ENCODE measurements at regions not wholly inside any gene's neighbourhood (a gene's known extent, or its start where the extent isn't known, plus 50 kb on each side); places are given as distances from the start of the nearest gene placed in this dataset.
"Not testable (repeated sequence)": the region's sequence is repeated elsewhere in the genome, so short reads cannot be mapped to it uniquely, and the experiment has no call there.

DNA sequence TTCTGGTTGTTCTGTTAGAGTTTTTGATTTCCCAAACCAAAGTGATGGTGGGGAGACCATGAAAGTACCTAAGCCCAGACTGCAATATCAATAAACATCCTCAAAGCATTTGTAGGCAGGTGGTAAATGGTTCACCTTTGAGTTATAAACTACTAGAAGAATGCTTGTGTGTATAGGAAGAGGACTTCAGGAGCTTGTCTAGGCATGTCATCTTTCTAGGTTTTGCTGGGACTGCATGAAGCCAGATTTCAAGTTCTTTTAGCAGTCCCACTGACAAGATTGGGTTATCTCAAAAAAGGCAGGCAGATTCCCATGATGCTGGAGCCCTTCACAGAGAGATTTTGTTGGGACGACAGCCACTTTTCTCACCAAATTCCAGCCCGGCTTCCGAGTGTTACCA, 135.3 kb downstream of the KCNE4 start:
- Histone ChIP-seq H2AFZ (ENCODE audit: low read depth) (no peak overlapping the region), H3K4me3 (IDR thresholded peaks at IDR 0.05; ENCODE audit: insufficient read depth, low read depth, low read length) (no peak overlapping the region), H3K27ac (no peak overlapping the region), H3K4me1 (ENCODE audit: low read depth, poor library complexity, severe bottlenecking) (no peaks in the 10 kb centered on the region), H3K9ac (no peak overlapping the region), H3K4me2 (no peak overlapping the region), H3K27me3 (ENCODE audit: insufficient read depth, low read depth) (no peaks in the 10 kb centered on the region), H3K36me3 (ENCODE audit: insufficient read depth) (no peaks in the 10 kb centered on the region), H3K79me2 (ENCODE audit: insufficient read depth, low read depth) (no peaks in the 10 kb centered on the region), H4K20me1 (ENCODE audit: insufficient read depth) (no peaks in the 10 kb centered on the region)
- TF ChIP-seq, protein P1, sequence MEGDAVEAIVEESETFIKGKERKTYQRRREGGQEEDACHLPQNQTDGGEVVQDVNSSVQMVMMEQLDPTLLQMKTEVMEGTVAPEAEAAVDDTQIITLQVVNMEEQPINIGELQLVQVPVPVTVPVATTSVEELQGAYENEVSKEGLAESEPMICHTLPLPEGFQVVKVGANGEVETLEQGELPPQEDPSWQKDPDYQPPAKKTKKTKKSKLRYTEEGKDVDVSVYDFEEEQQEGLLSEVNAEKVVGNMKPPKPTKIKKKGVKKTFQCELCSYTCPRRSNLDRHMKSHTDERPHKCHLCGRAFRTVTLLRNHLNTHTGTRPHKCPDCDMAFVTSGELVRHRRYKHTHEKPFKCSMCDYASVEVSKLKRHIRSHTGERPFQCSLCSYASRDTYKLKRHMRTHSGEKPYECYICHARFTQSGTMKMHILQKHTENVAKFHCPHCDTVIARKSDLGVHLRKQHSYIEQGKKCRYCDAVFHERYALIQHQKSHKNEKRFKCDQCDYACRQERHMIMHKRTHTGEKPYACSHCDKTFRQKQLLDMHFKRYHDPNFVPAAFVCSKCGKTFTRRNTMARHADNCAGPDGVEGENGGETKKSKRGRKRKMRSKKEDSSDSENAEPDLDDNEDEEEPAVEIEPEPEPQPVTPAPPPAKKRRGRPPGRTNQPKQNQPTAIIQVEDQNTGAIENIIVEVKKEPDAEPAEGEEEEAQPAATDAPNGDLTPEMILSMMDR (conservative IDR thresholded peaks at IDR 0.05; ENCODE audit: low read depth, low read length): no peak

DNA sequence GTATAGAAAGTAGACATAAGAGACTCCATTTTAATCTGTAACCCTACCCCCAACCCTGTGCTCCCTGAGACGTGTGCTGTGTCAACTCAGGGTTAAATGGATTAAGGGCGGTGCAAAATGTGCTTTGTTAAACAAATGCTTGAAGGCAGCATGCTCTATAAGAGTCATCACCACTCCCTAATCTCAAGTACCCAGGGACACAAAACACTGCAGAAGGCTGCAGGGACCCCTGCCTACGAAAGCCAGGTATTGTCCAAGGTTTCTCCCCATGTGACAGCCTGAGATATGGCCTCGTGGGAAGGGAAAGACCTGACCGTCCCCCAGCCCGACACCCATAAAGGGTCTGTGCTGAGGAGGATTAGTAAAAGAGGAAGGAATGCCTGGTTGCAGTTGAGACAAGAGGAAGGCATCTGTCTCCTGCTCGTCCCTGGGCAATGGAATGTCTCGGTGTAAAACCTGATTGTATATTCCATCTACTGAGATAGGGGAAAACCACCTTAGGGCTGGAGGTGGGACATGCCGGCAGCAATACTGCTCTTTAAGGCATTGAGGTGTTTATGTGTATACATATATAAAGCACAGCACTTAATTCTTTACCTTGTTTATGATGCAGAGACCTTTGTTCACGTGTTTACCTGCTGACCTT, 138.7 kb downstream of the KCNE4 start:
- not testable (repeated sequence) for H3K27me3 ChIP-seq (ENCODE audit: insufficient read depth, low read depth); H3K4me2 ChIP-seq; H3K9ac ChIP-seq; H3K36me3 ChIP-seq (ENCODE audit: insufficient read depth); H3K4me3 ChIP-seq (IDR thresholded peaks at IDR 0.05; ENCODE audit: insufficient read depth, low read depth, low read length); H3K27ac ChIP-seq; H3K79me2 ChIP-seq (ENCODE audit: insufficient read depth, low read depth); H4K20me1 ChIP-seq (ENCODE audit: insufficient read depth); H3K4me1 ChIP-seq (ENCODE audit: low read depth, poor library complexity, severe bottlenecking); H2AFZ ChIP-seq (ENCODE audit: low read depth)

DNA sequence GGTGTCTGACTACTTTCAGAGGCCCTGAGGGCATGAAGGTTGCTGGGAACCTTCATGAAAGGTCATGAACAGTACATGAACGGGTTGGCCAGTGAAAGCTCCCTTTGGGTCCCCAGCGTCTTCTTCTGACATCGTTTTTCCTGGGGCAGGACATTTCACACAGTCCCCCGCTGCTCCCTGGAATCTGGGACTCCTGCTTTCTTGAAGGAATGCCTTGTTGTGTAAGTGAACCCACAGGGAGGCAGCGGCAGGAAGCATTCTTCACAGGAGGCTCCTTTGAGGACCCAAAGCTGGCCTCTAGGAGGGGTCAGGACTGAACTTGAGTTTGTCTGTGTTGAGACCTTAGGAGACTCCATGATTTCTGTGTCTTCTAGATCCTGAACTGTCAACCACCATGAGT, 144.3 kb downstream of the KCNE4 start:
- no peak overlapping the region for H2AFZ ChIP-seq (ENCODE audit: low read depth)
- H3K9ac ChIP-seq: no peak overlapping the region
- no peaks in the 10 kb centered on the region for H4K20me1 ChIP-seq (ENCODE audit: insufficient read depth)
- TF ChIP-seq, protein P1 (conservative IDR thresholded peaks at IDR 0.05; ENCODE audit: low read depth, low read length): no peak
- no peak overlapping the region for H3K4me2 ChIP-seq
- no peak overlapping the region for H3K4me3 ChIP-seq (IDR thresholded peaks at IDR 0.05; ENCODE audit: insufficient read depth, low read depth, low read length)
- no peaks in the 10 kb centered on the region for H3K36me3 ChIP-seq (ENCODE audit: insufficient read depth)
- H3K4me1 ChIP-seq (ENCODE audit: low read depth, poor library complexity, severe bottlenecking): no peaks in the 10 kb centered on the region
- no peaks in the 10 kb centered on the region for H3K79me2 ChIP-seq (ENCODE audit: insufficient read depth, low read depth)
- no peak overlapping the region for H3K27ac ChIP-seq
- no peaks in the 10 kb centered on the region for H3K27me3 ChIP-seq (ENCODE audit: insufficient read depth, low read depth)

DNA sequence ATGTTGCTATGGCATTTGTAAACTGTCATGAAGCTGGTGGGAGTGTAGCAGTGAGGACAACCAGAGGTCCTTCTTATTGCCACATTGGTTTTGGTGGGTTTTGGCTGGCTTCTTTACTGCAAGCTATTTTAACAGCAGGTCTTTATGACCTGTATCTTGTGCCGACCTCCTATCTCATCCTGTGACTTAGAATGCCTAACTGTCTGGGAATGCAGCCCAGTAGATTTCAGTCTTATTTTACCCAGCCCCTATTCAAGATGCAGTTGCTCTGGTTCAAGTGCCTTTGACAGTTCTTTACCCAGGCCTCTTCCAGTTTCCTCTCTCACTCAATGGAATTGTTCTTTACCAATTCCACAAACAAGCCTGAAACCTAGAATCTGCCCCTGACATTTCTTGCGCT, 145.1 kb downstream of the KCNE4 start:
- no peak overlapping the region for H2AFZ ChIP-seq (ENCODE audit: low read depth)
- no peaks in the 10 kb centered on the region for H3K27me3 ChIP-seq (ENCODE audit: insufficient read depth, low read depth)
- no peaks in the 10 kb centered on the region for H4K20me1 ChIP-seq (ENCODE audit: insufficient read depth)
- H3K4me3 ChIP-seq (IDR thresholded peaks at IDR 0.05; ENCODE audit: insufficient read depth, low read depth, low read length): no peak overlapping the region
- H3K27ac ChIP-seq: no peak overlapping the region
- no peaks in the 10 kb centered on the region for H3K79me2 ChIP-seq (ENCODE audit: insufficient read depth, low read depth)
- TF ChIP-seq, protein P1 (conservative IDR thresholded peaks at IDR 0.05; ENCODE audit: low read depth, low read length): no peak
- no peak overlapping the region for H3K9ac ChIP-seq
- H3K4me2 ChIP-seq: no peak overlapping the region
- H3K36me3 ChIP-seq (ENCODE audit: insufficient read depth): no peaks in the 10 kb centered on the region
- H3K4me1 ChIP-seq (ENCODE audit: low read depth, poor library complexity, severe bottlenecking): no peaks in the 10 kb centered on the region

Measured in KMS-11 (cell line).